GM12878 (cell line): ENCODE measurements at regions not wholly inside any gene's neighbourhood (a gene's known extent, or its start where the extent isn't known, plus 50 kb on each side); places are given as distances from the start of the nearest gene placed in this dataset.

Experiments used
- ATAC-seq: fragments of 200-7000 bp; cut with Tn5 transposase; 3 replicates; pipeline ENCODE4 v1.9.1; 2020; ENCODE audit warnings: mild to moderate bottlenecking, moderate library complexity
- BruUV-seq: library from RNA; stranded (reverse); fragments of 400-500 nt; replicated peaks from 2 replicates; lab custom pipeline; 2021; lab: Mats Ljungman, UMichigan
- CTCF ChIA-PET: fragments of 300-600 bp; sonication (Branson Sonifier 250); formaldehyde crosslinking; extraction: SDS; loops from one replicate; lab custom pipeline; 2021; ENCODE audit warnings: inconsistent platforms; lab: Yijun Ruan, JAX
- POLR2A ChIA-PET: fragments of 350-600 bp; formaldehyde crosslinking; extraction: SDS; loops from one replicate; lab custom pipeline; 2021; ENCODE audit warnings: inconsistent platforms; lab: Charles Lee
- RAD21 ChIA-PET: fragments of 300-600 bp; sonication (Branson Sonifier 250); formaldehyde crosslinking; loops from one replicate; lab custom pipeline; 2023; ENCODE audit warnings: antibody characterized with exemption; ENCODE audit not compliant: unreplicated experiment; lab: Charles Lee
- SMC1A ChIA-PET: fragments of 300-600 bp; sonication (Branson Sonifier 250); formaldehyde crosslinking; loops from one replicate; lab custom pipeline; 2023; ENCODE audit not compliant: unreplicated experiment, uncharacterized antibody; lab: Charles Lee
- DNase-seq: peaks from one replicate; pipeline ENCODE4 v3.0.0-alpha.2; 2011; ENCODE audit warnings: low read depth, low spot score
- FAIRE-seq: peaks from 3 replicates; lab custom pipeline; 2011; peaks lifted over from hg19 to GRCh38; lab: Jason Lieb, UNC
- H2AFZ ChIP-seq: 2 replicates; pipeline ENCODE4 v1.6.0; 2011; ENCODE audit warnings: low read depth, low read length, control low read depth; ENCODE audit not compliant: control insufficient read depth
- H3K27ac ChIP-seq: 2 replicates; pipeline ENCODE4 v1.5.1; 2011; ENCODE audit warnings: control low read depth; ENCODE audit not compliant: control insufficient read depth, insufficient read depth
- H3K27me3 ChIP-seq, 2 experiments: replicated peaks in 1 of 2; 2 replicates each; pipeline versions ENCODE4 v1.6.0 to v1.6.1; 2011; ENCODE audit warnings: low read length in 1 of 2; ENCODE audit not compliant: control insufficient read depth in 2 of 2, insufficient read depth in 2 of 2
- H3K36me3 ChIP-seq, 2 experiments: 2 replicates each; pipeline ENCODE4 v1.5.1; 2011; ENCODE audit warnings: low read length in 1 of 2; ENCODE audit not compliant: control insufficient read depth in 2 of 2, insufficient read depth in 2 of 2
- H3K4me1 ChIP-seq: 2 replicates; pipeline ENCODE4 v1.6.1; 2011; ENCODE audit warnings: mild to moderate bottlenecking, low read length, moderate library complexity, mixed read lengths; ENCODE audit not compliant: control insufficient read depth, insufficient read depth
- H3K4me2 ChIP-seq: 2 replicates; pipeline ENCODE4 v1.6.0; 2011; ENCODE audit warnings: control low read depth; ENCODE audit not compliant: control insufficient read depth, insufficient read depth
- H3K4me3 ChIP-seq: fragments of 200-600 bp; sonication (generic); 2 replicates; pipeline ENCODE4 v1.5.1; 2016
- H3K79me2 ChIP-seq: 2 replicates; pipeline ENCODE4 v1.6.0; 2011; ENCODE audit warnings: low read length; ENCODE audit not compliant: control insufficient read depth, insufficient read depth
- H3K9ac ChIP-seq: 2 replicates; pipeline ENCODE4 v1.8.0; 2011; ENCODE audit warnings: low read length, control low read depth, mixed read lengths; ENCODE audit not compliant: control insufficient read depth, insufficient read depth
- H3K9me3 ChIP-seq: replicated peaks from 3 replicates; pipeline ENCODE4 v1.5.1; 2011; ENCODE audit warnings: mild to moderate bottlenecking, low read length; ENCODE audit not compliant: control insufficient read depth, insufficient read depth
- H4K20me1 ChIP-seq: 2 replicates; pipeline ENCODE4 v1.6.0; 2011; ENCODE audit not compliant: control insufficient read depth, insufficient read depth
- CHD1 ChIP-seq: IDR thresholded peaks from 2 replicates; pipeline ENCODE4 v1.6.1; 2012; ENCODE audit warnings: low read depth, low read length, improper control_type of control experiment
- CHD4 ChIP-seq: fragments of 200-600 bp; sonication (generic); IDR thresholded peaks from 2 replicates; pipeline ENCODE4 v1.6.1; 2016; ENCODE audit warnings: mild to moderate bottlenecking
- CTCF ChIP-seq, 3 experiments: IDR thresholded peaks in 2 of 3; conservative IDR thresholded peaks in 1 of 3; 2 replicates each; pipeline ENCODE4 v1.5.1; 2011; ENCODE audit warnings: low read depth in 3 of 3, low read length in 3 of 3, mild to moderate bottlenecking in 3 of 3, control low read depth in 2 of 3, moderate library complexity in 2 of 3, inconsistent platforms in 1 of 3, mixed read lengths in 1 of 3; ENCODE audit not compliant: control insufficient read depth in 2 of 3, insufficient read depth in 1 of 3; ENCODE audit errors: extremely low read depth in 1 of 3
- IKZF2 ChIP-seq, 2 experiments: fragments of 450-650 bp; IDR thresholded peaks; 2 replicates each; pipeline ENCODE4 v1.6.1; 2017; ENCODE audit warnings: mild to moderate bottlenecking in 2 of 2, moderate library complexity in 2 of 2
- KLF5 ChIP-seq: fragments of 450-650 bp; IDR thresholded peaks from 2 replicates; pipeline ENCODE4 v1.6.1; 2014; ENCODE audit warnings: mild to moderate bottlenecking; ENCODE audit not compliant: partially characterized antibody
- NR2C2 ChIP-seq: IDR thresholded peaks from 2 replicates; pipeline ENCODE4 v1.6.1; 2011; ENCODE audit warnings: borderline replicate concordance, low read depth; ENCODE audit not compliant: control insufficient read depth, insufficient read length
- POLR2AphosphoS2 ChIP-seq: IDR thresholded peaks from 2 replicates; pipeline ENCODE4 v1.6.1; 2011; ENCODE audit warnings: low read depth, mild to moderate bottlenecking, low read length, improper control_type of control experiment, moderate library complexity
- POU2F2 ChIP-seq: IDR thresholded peaks from 3 replicates; pipeline ENCODE4 v1.6.1; 2011; ENCODE audit warnings: low read depth, mild to moderate bottlenecking, low read length, borderline replicate concordance
- RELB ChIP-seq: fragments of 450-650 bp; IDR thresholded peaks from 2 replicates; pipeline ENCODE4 v1.6.1; 2017; ENCODE audit warnings: low read depth, mild to moderate bottlenecking, moderate library complexity
- YY1 ChIP-seq: IDR thresholded peaks from 2 replicates; pipeline ENCODE4 v1.6.1; 2011; ENCODE audit warnings: low read depth, mild to moderate bottlenecking, low read length
- ZZZ3 ChIP-seq: IDR thresholded peaks from 2 replicates; pipeline ENCODE4 v1.6.1; 2011; ENCODE audit warnings: low read depth; ENCODE audit not compliant: control insufficient read depth, insufficient read length
- WGBS: methylation state at CpG from one replicate; pipeline ENCODE4 v1.1.6; 2016; ENCODE audit warnings: low lambda C conversion rate; ENCODE audit not compliant: insufficient replicate concordance, insufficient coverage; ENCODE audit errors: missing lambda C conversion rate; 5-methylcytosine and 5-hydroxymethylcytosine counted together
- in situ Hi-C: fragments of 300-500 bp; cut with MboI; formaldehyde crosslinking; loops from 9 replicates; pipeline ENCODE4 v1.14.3; 2018; ENCODE audit warnings: mixed read lengths
- intact Hi-C: fragments of 100-400 bp; cut with micrococcal nuclease; formaldehyde crosslinking; loops from one replicate; pipeline ENCODE4 v1.14.2; 2022; ENCODE audit not compliant: unreplicated experiment
- TF ChIP-seq, protein P1 (sequence below): IDR thresholded peaks from 2 replicates; pipeline ENCODE4 v1.6.1; 2012; ENCODE audit warnings: low read length, inconsistent platforms
- TF ChIP-seq, protein P2 (sequence below): fragments of 450-650 bp; IDR thresholded peaks from 2 replicates; pipeline ENCODE4 v1.6.1; 2017; ENCODE audit warnings: mild to moderate bottlenecking, moderate library complexity
- TF ChIP-seq, protein P3 (sequence below): IDR thresholded peaks from 2 replicates; pipeline ENCODE4 v1.6.1; 2011; ENCODE audit warnings: borderline replicate concordance, low read depth, mild to moderate bottlenecking, moderate library complexity, low read length; ENCODE audit not compliant: insufficient read depth, poor library complexity, severe bottlenecking

- BruUV-seq: no TSS peak
- ATAC-seq (no peak), DNase-seq (no peak), FAIRE-seq (no peak)
- H3K27ac ChIP-seq: no peak overlapping the region
- no peaks in the 10 kb centered on the region for H3K9me3 ChIP-seq
- 22% methylated on average over 5 of the region's 5 CpGs for WGBS
- in situ Hi-C loops (no loop called here), intact Hi-C loops (no loop called here)
- ChIA-PET SMC1A (interaction anchor here (0.6 kb wide), 1 partner anchor 737 kb away, joined by 4 read pairs; no protein-coding TSS in a partner anchor), POLR2A (no interaction called here), CTCF (no interaction called here), RAD21 (no interaction called here)
- no peak overlapping the region for H3K4me3 ChIP-seq
- H3K4me1 ChIP-seq: no peaks in the 10 kb centered on the region
- H3K4me2 ChIP-seq: no peak overlapping the region
- H3K9ac ChIP-seq: no peak overlapping the region
- H4K20me1 ChIP-seq: no peaks in the 10 kb centered on the region
- H2AFZ ChIP-seq: no peak overlapping the region
- no peaks in the 10 kb centered on the region for H3K79me2 ChIP-seq
- H3K36me3 ChIP-seq: no peaks in the 10 kb centered on the region
- no peaks in the 10 kb centered on the region for H3K27me3 ChIP-seq
- no peak for TF ChIP-seq IKZF2 (IDR thresholded peaks at IDR 0.05)
- no peak for TF ChIP-seq CTCF (IDR thresholded peaks at IDR 0.05 in 2 of 3, conservative IDR thresholded peaks at IDR 0.05 in 1 of 3; ENCODE audit: control insufficient read depth in 2 of 3, extremely low read depth in 1 of 3, insufficient read depth in 1 of 3, low read depth in 3 of 3, low read length in 3 of 3)
- TF ChIP-seq POLR2AphosphoS2: no peak
- TF ChIP-seq KLF5: no peak
- TF ChIP-seq, protein P1, sequence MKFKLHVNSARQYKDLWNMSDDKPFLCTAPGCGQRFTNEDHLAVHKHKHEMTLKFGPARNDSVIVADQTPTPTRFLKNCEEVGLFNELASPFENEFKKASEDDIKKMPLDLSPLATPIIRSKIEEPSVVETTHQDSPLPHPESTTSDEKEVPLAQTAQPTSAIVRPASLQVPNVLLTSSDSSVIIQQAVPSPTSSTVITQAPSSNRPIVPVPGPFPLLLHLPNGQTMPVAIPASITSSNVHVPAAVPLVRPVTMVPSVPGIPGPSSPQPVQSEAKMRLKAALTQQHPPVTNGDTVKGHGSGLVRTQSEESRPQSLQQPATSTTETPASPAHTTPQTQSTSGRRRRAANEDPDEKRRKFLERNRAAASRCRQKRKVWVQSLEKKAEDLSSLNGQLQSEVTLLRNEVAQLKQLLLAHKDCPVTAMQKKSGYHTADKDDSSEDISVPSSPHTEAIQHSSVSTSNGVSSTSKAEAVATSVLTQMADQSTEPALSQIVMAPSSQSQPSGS: no peak
- no peak for TF ChIP-seq NR2C2
- no peak for TF ChIP-seq CHD1
- TF ChIP-seq YY1: no peak
- TF ChIP-seq, protein P2, sequence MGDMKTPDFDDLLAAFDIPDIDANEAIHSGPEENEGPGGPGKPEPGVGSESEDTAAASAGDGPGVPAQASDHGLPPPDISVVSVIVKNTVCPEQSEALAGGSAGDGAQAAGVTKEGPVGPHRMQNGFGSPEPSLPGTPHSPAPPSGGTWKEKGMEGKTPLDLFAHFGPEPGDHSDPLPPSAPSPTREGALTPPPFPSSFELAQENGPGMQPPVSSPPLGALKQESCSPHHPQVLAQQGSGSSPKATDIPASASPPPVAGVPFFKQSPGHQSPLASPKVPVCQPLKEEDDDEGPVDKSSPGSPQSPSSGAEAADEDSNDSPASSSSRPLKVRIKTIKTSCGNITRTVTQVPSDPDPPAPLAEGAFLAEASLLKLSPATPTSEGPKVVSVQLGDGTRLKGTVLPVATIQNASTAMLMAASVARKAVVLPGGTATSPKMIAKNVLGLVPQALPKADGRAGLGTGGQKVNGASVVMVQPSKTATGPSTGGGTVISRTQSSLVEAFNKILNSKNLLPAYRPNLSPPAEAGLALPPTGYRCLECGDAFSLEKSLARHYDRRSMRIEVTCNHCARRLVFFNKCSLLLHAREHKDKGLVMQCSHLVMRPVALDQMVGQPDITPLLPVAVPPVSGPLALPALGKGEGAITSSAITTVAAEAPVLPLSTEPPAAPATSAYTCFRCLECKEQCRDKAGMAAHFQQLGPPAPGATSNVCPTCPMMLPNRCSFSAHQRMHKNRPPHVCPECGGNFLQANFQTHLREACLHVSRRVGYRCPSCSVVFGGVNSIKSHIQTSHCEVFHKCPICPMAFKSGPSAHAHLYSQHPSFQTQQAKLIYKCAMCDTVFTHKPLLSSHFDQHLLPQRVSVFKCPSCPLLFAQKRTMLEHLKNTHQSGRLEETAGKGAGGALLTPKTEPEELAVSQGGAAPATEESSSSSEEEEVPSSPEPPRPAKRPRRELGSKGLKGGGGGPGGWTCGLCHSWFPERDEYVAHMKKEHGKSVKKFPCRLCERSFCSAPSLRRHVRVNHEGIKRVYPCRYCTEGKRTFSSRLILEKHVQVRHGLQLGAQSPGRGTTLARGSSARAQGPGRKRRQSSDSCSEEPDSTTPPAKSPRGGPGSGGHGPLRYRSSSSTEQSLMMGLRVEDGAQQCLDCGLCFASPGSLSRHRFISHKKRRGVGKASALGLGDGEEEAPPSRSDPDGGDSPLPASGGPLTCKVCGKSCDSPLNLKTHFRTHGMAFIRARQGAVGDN: no peak
- TF ChIP-seq POU2F2: no peak
- no peak for TF ChIP-seq ZZZ3
- TF ChIP-seq, protein P3, sequence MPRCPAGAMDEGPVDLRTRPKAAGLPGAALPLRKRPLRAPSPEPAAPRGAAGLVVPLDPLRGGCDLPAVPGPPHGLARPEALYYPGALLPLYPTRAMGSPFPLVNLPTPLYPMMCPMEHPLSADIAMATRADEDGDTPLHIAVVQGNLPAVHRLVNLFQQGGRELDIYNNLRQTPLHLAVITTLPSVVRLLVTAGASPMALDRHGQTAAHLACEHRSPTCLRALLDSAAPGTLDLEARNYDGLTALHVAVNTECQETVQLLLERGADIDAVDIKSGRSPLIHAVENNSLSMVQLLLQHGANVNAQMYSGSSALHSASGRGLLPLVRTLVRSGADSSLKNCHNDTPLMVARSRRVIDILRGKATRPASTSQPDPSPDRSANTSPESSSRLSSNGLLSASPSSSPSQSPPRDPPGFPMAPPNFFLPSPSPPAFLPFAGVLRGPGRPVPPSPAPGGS: no peak
- TF ChIP-seq RELB: no peak
- TF ChIP-seq CHD4: no peak
Measured at GRCh38 chr16:54546521-54546920, 259.9 kb upstream of the IRX3 start.
